ENCODE measurements at regions not wholly inside any gene's neighbourhood (a gene's known extent, or its start where the extent isn't known, plus 50 kb on each side); places are given as distances from the start of the nearest gene placed in this dataset.

DNA sequence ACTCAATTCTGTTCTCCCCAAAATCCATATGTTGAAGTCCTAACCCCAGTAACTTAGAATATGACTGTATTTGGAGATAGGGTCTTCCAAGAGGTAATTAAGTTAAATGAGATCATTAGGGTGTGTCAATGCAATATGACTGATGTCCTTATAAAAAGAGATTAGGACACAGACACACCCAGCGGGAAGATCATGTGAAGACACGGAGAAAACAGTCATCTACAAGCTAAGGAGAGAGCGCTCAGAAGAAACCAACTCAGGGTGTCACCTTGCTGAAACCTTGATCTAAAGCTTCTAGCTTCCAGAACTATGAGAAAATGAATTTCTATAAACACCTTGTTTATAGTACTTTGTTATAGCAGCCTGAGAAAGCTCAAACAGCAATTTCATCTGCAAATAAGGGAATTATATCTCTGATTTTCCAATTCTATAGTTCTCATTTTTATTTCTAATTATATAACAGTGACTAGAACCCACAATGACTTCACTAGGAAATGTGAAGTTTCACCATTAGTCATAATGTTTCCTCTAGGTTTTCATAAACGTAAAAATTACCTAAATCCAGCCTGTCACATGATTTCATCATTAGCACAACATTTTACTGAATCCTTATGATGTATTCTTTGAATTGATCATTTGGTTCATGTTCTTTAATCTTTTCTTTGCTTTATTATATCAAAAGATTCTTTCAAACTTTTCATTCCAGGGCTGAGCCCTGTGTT, 459.1 kb upstream of the MDFIC2 start:
- peaks cover 0 to 3% (median 2%) of the 10 kb centered on the region in 3 donors for H3K27me3 Mint-ChIP-seq (ENCODE audit: low read depth in 3 of 3)
- TF ChIP-seq, protein P1, sequence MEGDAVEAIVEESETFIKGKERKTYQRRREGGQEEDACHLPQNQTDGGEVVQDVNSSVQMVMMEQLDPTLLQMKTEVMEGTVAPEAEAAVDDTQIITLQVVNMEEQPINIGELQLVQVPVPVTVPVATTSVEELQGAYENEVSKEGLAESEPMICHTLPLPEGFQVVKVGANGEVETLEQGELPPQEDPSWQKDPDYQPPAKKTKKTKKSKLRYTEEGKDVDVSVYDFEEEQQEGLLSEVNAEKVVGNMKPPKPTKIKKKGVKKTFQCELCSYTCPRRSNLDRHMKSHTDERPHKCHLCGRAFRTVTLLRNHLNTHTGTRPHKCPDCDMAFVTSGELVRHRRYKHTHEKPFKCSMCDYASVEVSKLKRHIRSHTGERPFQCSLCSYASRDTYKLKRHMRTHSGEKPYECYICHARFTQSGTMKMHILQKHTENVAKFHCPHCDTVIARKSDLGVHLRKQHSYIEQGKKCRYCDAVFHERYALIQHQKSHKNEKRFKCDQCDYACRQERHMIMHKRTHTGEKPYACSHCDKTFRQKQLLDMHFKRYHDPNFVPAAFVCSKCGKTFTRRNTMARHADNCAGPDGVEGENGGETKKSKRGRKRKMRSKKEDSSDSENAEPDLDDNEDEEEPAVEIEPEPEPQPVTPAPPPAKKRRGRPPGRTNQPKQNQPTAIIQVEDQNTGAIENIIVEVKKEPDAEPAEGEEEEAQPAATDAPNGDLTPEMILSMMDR (IDR thresholded peaks at IDR 0.05), result no peak
- DNase-seq, result peak in 1 of 3 donors; percentile 43
- H3K27me3 ChIP-seq (ENCODE audit: control insufficient read depth in 2 of 2, insufficient read depth in 2 of 2, low read length in 2 of 2), result no peaks in the 10 kb centered on the region
- no peak overlapping the region for H3K9ac ChIP-seq (ENCODE audit: insufficient read depth, low read length, poor library complexity, severe bottlenecking)
- no CpG with 5 or more reads among the region's 4 CpGs for WGBS (ENCODE audit: insufficient coverage)
- H3K4me1 Mint-ChIP-seq, result no peaks in the 10 kb centered on the region
- H3K36me3 ChIP-seq (replicated peaks in 1 of 2; ENCODE audit: control insufficient read depth in 1 of 2, insufficient read depth in 2 of 2, low read length in 2 of 2), result no peaks in the 10 kb centered on the region
- intact Hi-C loops (cut with micrococcal nuclease), result no loop called here
- no peaks in the 10 kb centered on the region for H3K36me3 Mint-ChIP-seq
- H3K9me3 ChIP-seq (replicated peaks in 1 of 2; ENCODE audit: control insufficient read depth in 1 of 2, insufficient read depth in 1 of 2, low read length in 2 of 2), result no peaks in the 10 kb centered on the region
- no peak overlapping the region for H3K4me3 Mint-ChIP-seq
- H3K9me3 Mint-ChIP-seq, result no peaks in the 10 kb centered on the region
- H3K4me1 ChIP-seq (ENCODE audit: control insufficient read depth in 1 of 2, insufficient read depth in 2 of 2, low read length in 2 of 2), result no peaks in the 10 kb centered on the region
- no peak overlapping the region for H3K4me2 ChIP-seq (replicated peaks; ENCODE audit: extremely low read depth, low read length, poor library complexity, severe bottlenecking)
- H3K27ac ChIP-seq (ENCODE audit: low read depth in 1 of 2, low read length in 2 of 2), result no peak overlapping the region
- no peaks in the 10 kb centered on the region for H4K20me1 ChIP-seq (ENCODE audit: insufficient read depth, low read length)
- no peak overlapping the region for H3K4me3 ChIP-seq (replicated peaks in 1 of 3; ENCODE audit: low read depth in 2 of 3, low read length in 3 of 3)
- no peak overlapping the region for H2AFZ ChIP-seq (ENCODE audit: insufficient read depth, low read depth, low read length, poor library complexity, severe bottlenecking)
- no peak overlapping the region for H3K27ac Mint-ChIP-seq
- H3K79me2 ChIP-seq (ENCODE audit: insufficient read depth, low read length), result no peaks in the 10 kb centered on the region

DNA sequence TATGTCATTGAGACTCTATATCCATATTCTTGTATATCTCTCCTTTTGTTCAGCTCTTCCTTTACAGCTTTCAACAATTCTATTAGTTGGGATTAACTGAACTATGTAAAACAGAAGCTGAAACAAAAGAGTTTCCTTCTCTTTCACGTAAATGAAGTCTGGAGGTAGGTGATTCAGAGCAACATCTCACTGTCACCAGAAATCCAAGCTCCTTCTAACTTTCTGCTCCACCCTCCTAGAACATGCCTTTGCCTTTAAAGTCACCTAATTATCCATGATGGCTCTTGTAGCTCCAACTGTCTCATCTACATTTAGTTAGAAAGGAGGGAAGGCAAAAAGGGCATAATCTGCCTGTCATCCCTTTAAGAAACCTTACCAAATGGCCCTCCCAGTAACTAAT, 458.2 kb upstream of the MDFIC2 start:
- TF ChIP-seq, protein P1 (IDR thresholded peaks at IDR 0.05), result no peak
- DNase-seq, result no peak
- no peaks in the 10 kb centered on the region for H3K79me2 ChIP-seq (ENCODE audit: insufficient read depth, low read length)
- no peaks in the 10 kb centered on the region for H4K20me1 ChIP-seq (ENCODE audit: insufficient read depth, low read length)
- no peaks in the 10 kb centered on the region for H3K4me1 Mint-ChIP-seq
- no peaks in the 10 kb centered on the region for H3K36me3 ChIP-seq (replicated peaks in 1 of 2; ENCODE audit: control insufficient read depth in 1 of 2, insufficient read depth in 2 of 2, low read length in 2 of 2)
- no peak overlapping the region for H3K4me2 ChIP-seq (replicated peaks; ENCODE audit: extremely low read depth, low read length, poor library complexity, severe bottlenecking)
- H3K9ac ChIP-seq (ENCODE audit: insufficient read depth, low read length, poor library complexity, severe bottlenecking), result no peak overlapping the region
- H3K4me3 ChIP-seq (replicated peaks in 1 of 3; ENCODE audit: low read depth in 2 of 3, low read length in 3 of 3), result no peak overlapping the region
- no peaks in the 10 kb centered on the region for H3K9me3 Mint-ChIP-seq
- no peak overlapping the region for H3K27ac ChIP-seq (ENCODE audit: low read depth in 1 of 2, low read length in 2 of 2)
- H3K9me3 ChIP-seq (replicated peaks in 1 of 2; ENCODE audit: control insufficient read depth in 1 of 2, insufficient read depth in 1 of 2, low read length in 2 of 2), result no peaks in the 10 kb centered on the region
- H3K27ac Mint-ChIP-seq, result no peak overlapping the region
- intact Hi-C loops (cut with micrococcal nuclease), result no loop called here
- no CpG with 5 or more reads among the region's 1 CpG for WGBS (ENCODE audit: insufficient coverage)
- H3K36me3 Mint-ChIP-seq, result no peaks in the 10 kb centered on the region
- no peak overlapping the region for H2AFZ ChIP-seq (ENCODE audit: insufficient read depth, low read depth, low read length, poor library complexity, severe bottlenecking)
- H3K4me3 Mint-ChIP-seq, result no peak overlapping the region
- no peaks in the 10 kb centered on the region for H3K27me3 ChIP-seq (ENCODE audit: control insufficient read depth in 2 of 2, insufficient read depth in 2 of 2, low read length in 2 of 2)
- peaks cover 0 to 3% (median 2%) of the 10 kb centered on the region in 3 donors for H3K27me3 Mint-ChIP-seq (ENCODE audit: low read depth in 3 of 3)
- H3K4me1 ChIP-seq (ENCODE audit: control insufficient read depth in 1 of 2, insufficient read depth in 2 of 2, low read length in 2 of 2), result no peaks in the 10 kb centered on the region
